Fibroblast of skin of left biceps (primary cell): ENCODE measurements at regions not wholly inside any gene's neighbourhood (a gene's known extent, or its start where the extent isn't known, plus 50 kb on each side); places are given as distances from the start of the nearest gene placed in this dataset.

Experiments
- DNase-seq, 2 experiments: peaks; one replicate each; pipeline ENCODE4 v3.0.0-alpha.2; 2013; ENCODE audit warnings: low read depth in 2 of 2

DNA sequence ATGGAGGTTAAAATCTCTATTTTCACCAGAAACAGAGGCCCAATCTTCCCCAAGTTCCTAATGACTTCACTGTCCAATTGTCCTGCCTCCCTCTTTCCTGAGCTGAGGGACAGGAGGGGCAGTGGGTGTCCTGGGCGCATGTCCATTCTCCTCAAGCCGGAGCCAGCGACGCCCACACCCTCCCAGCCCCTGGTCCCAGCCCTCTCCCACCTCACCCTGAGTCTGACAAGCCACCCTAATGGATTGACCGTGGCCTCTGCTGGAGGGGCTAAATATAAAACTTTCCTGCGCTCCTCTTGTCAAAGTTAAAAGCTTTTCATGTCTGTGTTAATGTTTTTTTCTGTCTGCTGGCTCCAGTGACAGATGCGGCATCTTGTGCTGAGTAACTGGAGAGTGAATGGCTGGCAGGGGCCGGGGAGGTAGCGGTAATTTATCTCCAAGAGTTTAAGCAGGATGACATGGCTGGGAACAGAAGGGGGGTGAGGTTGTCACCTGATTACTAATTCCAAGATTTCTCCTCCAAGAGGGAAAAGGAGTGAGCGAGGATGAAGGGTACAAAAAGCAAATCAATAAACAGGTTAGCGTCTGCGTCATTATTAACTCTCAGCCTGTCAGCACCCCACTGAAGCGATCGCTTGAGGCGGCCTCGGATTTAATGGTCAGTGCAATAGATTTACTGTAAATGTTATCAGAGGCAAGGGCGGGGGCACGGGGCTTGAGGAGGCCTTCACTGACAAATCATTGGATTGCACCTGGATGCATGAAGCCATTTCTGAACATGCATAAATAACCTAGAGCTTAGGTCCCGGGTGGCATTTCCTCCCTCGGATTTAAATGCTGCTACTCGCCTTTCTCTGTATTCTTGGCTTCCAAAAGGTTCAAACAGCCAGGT is 118.1 kb upstream of the MAFB start:
- DNase-seq, result no peak

DNA sequence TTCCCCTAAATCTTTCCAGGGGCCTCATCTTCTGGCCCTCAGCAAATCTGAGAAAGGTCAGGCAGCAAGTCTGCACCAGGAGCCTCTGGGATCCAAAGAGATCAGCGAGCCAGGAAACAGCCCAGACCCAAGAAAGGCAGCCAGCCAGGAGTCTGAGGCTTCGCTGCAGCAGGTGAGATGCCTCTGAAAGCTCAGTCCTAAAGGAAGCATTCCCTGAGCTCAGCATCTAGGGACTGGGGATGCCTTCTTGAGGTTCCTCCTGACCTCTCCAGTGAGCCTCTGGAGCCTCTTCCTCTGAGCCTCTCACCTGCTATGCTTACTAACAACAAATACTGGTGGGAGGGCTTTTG is 118.8 kb upstream of the MAFB start:
- no peak for DNase-seq

DNA sequence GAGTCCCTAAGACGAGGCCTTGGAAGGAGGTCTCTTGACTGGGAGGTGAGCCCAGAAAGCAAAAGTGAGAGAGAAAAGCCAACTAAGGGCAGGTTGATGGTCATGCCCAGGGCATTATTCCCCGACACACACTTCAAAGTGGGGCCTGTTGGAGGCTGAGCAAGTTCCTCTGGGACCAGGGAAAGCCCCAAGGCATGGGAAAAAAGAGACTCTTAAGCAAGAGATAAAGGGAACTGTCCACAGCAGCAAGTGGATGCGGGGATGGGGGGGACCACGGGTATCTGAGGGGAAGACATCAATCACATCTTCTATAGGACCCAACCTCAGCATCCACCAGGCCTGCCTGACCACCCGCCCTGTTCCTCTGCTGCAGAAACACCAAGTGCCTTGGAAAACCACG is 119.9 kb upstream of the MAFB start:
- no peak for DNase-seq

DNA sequence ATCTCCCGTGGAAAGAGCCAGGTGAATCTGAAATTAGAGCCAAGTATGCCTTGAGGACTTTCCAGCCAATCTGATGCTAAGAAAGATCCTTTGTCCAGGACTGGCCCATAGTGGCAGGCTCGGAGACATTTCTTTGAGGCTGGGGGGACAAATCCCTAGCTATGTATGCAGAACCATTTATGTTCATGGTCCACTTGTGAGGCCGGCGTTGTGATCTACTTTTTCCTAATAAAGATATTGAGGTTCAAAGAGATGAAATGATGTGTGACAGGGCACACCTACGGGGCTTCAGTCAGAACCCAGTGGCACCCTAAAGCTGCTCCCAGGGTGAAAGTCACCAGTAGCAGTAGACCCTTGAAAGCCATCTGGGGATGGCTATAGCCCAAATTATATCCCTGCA is 120.3 kb upstream of the MAFB start:
- no peak for DNase-seq

DNA sequence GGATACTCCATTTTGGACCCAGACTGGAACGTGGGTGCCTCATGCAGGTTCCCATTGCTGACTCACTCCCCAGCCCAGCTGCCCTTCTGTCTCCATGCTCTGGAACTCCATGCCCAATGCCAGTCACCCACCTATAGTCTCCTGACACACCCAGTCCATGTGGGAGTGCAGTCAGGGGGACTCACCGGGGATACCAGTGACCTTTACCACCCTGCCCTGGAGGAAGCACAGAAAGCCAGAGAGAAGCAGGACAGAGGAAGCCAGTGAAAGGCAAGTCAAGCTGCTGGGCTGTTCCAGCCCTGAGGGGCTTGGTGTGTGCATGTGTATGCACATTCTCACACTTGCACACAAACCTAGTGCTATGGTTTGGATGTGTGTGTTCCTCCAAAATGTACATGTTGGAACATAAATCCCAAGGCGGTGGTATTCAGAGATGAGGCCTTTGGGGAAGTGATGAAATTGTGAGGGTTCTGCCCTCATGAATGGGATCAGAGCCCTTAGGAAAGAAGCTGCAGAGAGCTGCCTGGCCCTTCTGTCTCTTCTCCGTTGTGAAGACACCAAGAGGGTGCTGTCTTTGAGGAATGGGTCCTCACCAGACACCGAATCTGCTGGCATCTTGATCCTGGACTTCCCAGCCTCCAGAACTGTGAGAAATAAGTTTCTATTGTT is 121.4 kb upstream of the MAFB start:
- no peak for DNase-seq

DNA sequence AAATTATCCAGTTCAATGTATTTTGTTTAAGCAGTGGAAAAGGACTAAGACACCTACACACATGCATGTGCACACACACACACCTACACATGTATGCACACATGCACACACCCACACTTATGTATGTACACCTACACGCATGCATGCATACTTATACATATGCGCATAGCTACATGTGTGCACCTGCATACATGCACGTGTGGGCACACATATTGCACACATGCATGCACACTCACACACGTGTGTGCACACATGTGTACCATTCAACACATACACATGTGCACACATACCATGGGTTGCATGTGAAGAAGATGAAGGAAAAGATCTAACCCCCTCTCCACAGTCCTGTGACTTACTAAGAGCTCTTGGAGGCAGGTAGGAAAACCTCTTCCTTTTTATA is 122.0 kb upstream of the MAFB start:
- DNase-seq, result no peak

DNA sequence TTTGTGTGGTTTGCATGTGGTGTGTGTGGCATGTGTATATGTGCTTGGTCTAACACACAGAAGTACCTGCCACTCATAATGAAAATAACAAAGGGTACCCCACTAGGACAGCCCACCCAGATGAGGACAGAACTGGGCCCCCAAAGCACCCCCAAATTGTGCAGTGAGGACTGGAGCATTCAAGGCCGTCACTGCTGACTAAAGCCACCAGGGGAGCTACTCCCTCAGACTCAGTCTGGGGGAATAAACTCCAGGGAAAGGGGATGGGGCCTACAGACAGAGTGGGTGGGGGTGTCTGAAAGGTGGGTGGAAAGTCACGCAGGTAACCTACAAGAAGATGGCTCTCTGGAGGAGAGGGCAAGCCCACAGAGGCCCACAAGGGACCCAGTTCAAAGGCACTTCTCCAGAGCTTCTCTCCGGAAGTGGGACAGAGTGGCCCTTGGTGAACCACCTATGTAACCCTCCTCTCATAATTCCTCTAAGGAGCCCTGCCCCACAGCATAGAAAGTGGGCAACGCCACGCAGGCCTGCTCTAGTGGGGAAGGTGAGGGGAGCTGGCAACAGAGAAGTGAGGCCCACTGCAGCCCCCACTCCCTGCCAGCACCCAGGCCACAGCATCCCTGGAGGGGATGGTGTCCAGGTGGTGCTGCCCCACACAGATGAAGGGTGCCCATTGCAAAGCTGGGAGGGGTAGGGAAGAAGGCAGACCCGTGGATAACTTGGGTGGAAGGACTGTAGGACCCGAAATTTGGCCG is 122.8 kb upstream of the MAFB start:
- no peak for DNase-seq

DNA sequence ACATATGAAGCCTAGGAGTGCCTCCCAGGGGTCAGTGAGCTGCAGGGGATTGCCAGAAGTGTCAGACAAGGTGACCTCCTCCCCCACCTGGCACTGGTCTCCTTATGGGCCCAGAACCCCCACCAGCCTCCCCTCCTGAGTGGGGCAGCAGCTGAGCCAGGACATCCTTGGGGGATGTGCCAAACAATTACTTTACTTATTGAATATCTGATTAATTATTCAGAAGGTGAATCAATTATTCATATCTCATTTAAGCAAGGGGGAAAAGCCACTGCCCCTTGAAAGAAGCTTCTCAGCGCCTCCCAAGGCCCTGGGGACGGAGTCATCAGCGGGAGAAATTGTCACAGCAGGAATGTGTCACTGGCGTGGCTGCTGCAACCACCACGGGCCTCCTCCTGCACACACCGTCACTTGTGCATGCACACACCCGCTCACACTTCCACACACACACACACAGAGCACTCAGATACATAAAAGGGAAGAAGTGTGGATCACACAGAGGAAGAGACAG is 123.4 kb upstream of the MAFB start:
- DNase-seq, result no peak

DNA sequence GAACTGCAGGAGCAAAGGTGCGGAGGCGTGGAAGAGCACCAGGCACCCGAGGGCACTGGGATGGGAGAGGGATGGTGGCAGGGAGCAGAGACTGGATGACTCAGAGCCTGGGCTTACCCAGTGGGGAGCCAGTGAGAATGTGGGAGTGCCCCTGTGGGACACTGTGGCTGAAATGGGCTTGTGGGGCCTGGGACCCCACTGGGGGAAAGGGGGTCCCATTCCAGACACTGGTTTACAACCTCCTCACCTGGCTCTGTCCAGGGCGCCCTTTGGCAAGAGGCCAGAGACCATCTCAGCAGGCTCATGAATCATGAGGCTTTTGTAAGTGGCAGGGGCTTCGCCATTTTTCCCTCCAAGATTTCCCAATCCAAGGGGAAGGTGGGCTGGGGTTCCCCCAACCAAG is 124.0 kb upstream of the MAFB start:
- DNase-seq, result no peak

DNA sequence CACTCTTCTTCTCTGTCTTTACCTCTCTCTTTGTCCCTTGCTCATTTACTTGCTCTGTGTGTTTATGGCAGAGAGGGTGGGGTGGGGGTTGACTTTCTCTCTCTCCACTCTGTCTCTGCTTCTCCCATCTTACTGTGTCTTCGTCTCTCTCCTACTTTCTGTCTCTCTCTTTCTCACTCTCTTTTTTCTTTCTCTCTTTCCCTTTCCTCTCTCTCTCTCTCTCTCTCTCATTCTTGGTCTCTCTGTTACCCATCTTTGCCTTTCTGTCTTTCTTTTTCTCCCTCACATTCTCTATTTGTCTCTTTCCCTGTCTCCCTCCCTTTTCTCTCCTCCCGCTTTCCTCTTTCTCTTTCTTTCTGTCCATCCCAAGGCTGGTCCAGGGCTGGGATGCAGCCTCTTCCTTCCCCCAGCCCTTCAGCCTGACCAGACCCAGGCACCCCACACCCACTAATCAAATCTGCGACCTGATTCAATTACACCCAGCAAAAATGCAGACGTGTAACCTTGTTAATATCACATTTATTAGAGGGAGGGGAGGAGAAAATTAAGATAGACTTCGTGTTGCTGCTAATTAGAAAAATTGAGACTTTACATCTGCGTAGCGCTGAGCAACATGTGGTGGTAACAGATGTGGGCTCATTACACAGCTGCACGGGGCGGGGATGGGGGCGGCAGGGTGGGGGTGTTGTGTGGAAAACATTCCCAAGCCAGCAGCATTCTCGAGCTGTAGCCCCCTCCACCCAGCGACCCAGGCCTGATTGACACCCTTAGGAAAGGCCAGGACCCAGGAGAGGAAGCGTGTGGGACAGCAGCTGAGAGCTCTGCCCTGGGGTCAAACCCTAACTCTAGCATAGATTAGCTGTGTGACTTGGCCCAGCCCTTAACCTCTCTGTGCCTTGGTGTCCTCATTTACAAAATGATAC is 124.9 kb upstream of the MAFB start:
- no peak for DNase-seq

DNA sequence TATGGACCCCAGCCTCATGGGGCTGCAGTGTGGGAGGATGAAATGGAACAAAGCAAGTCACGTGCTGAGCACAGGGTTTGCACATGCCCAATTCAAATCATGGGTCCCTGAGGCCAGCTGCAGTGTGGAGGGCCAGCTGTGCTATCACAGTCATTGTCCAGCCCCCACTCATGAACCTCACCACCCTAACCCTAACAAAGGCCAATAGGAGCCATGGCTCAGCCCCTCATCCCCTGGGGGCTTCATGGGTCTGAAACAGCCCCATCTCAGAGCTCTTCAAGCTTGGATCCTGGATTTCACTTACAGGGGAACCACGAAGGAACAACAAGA is 125.6 kb upstream of the MAFB start:
- no peak for DNase-seq

DNA sequence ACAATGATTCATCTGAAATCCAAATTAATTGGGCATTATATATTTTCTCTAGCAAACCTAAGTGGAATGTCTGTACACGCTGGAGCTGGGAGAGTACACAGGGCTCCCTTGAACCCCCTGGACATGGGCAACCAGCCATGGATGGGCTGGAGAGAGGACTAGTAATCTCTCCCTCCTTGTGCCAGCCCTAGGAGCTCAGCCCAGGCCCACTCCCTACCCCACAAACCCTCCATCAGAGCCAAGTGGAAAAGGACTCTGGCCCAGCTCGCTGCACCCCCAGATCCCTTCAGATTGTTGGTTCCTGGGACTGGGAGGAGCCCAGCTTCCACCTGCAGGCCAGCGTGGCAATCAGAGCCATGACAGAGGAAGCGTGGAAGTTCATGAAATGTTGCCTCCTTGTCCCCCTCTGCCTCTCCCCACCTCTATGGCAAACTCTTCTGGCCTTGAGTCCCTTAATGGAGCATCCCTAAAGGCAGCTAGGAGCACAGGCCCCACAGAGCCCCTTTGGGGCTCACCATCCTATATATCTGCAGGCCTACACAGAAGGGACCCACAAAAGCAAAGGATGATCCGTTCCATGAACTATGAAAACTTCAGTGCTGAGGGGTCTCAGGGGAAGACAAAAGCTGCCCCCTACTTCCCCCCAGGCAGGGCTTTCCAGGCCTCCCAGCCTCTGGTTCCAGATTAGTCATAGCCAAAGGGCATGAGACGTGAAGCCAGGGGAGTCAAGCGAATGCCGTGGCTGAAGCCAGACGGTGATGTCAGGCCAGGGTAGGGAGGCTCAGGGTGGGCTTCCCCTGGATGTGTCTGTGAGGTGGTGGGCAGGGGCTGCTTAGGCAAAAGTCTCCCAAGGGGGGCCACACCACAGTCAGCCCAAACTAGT is 126.4 kb upstream of the MAFB start:
- DNase-seq, result no peak

DNA sequence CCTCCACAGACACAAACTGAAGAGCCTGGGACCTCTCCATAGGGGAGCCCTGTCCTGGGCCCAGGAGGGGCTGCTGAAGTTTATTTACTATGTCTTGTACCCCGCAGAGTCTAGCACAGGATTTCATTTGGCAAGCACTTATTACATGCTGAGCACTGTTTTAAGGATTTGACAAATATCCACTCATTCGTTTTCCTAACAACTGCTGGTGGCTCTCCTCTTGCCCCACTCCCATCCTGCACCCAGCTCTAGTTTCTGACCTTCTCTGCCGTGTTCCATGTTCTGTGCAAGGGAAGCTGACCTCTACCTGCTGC is 127.0 kb upstream of the MAFB start:
- no peak for DNase-seq

DNA sequence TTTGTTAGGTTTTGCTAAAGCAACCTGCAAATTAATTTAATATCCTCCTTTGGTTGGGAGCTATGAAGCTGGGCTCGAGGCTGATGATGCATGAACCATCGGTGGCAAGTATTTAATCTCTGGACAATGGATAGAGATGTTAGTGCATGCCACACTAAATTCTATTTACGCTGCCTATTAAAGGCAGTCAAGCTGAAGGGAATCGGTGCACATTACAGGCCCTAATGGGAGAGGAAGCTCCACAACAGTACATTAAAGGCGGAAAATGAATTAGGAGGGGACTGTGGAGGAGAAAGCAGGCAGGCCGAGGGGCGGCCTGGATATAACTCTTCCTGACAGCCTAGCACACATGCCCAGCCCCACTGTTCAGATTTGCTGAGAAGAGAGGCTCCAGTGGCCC is 132.4 kb upstream of the MAFB start:
- DNase-seq, result no peak

DNA sequence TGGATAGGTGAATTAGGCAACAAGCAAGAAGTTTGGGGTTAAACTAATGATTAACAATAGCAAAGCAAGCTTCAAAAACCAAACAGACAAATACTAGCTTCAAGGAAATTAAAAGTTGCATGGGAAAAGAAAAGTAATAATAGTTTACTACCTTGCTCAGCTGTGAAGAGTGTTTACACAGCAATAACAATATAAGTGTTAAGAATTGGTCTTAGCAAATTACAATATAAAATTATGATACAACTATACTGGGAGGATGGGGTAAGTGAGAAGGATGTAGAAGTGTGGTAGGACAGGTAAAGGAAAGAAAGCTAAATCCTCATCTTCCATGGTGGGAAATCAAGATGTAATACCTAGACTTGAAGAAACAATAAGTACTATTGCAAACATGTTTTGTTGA is 137.7 kb upstream of the MAFB start:
- no peak for DNase-seq

DNA sequence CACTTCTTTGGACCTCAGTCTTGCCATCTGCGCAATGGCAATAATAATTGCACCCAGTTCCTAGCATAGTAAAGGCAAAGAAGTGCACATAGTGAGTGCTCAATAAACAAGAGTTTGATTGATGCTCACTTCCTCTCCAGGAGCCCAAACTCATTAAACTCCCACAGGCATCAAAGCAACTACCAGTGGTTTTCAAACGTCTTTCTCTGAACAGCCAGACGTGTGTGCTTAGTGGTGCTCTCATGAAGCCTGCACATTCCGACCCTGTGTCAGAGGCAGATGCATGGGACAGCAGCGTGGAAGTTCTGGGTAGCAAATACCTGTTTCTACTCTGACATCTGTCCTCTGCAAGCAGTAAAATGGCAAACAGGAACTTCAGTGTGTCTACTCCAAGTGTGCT is 146.3 kb upstream of the MAFB start:
- no peak for DNase-seq

DNA sequence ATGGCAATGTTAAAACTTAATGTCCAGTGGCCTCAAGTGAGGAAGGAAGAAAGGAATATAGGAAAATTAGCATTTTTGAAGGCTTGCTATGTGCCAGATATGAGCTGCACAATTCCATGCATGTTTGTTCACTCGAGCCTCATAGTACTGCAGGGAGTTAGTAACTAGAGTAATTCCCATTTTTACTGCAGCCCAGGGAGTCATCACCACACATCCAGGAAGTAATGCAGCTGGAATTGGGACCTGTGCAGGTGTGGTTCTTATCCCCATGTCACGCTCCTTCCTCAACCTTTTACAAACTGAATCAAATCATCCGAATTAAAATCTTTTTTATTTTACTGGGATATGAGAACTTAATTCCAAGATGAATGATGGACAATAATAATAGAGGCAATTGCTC is 149.5 kb upstream of the MAFB start:
- no peak for DNase-seq

DNA sequence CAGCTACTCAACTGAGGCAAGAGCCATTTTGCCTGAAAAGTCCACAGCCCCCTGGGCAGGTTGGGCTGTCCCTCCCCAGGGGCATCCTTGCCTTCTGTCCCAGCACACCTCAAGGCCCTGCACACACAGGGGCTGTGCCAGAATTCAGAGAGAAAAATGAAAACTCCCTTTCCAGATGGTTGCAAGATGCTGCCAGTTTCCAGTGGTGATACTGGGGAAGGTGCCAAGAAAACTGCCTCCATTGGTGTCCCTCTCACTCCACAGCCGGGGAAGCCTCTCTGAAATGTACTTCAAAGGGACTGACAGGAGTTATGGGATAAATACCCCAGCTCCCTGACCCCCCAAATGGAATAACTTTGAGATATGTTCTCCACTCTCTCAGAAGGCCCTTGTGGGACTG is 154.2 kb upstream of the MAFB start:
- no peak for DNase-seq

DNA sequence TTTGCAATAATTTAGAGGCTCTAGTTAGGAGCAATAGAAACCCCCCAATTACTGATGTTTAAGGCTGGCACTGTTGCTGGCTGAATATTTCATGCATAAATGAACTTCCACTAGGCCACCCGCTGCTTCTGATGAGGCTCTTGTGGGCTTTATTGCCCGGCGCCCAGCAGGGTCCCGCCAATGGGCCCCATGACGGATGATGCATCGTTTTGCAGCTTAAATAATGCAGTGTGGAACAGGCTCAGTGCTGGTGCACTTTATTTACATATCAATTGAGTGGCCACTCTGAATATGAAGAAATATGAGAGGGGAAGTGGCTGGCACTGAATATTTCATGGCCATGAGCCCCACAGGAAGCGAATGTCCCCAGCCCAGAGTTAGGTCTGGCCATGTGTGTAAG is 155.3 kb upstream of the MAFB start:
- no peak for DNase-seq

DNA sequence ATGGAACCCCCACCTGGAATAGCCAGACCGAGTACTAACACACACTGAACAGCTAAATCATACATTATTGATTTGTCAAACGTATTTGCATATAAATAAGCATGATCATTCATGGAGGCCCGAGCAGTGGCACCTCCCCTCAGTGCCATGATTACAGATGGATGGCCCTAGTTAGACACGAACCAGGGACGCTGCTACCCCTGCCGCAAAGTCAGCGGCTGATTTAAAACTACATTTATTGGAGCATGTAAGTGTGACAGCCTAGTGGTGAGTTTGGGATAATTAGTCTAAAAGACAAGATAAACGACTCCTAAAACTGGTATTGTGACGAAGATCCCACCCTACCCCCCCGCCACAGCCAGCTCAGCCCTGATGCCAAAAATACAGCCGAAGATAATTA is 159.1 kb upstream of the MAFB start:
- no peak for DNase-seq

DNA sequence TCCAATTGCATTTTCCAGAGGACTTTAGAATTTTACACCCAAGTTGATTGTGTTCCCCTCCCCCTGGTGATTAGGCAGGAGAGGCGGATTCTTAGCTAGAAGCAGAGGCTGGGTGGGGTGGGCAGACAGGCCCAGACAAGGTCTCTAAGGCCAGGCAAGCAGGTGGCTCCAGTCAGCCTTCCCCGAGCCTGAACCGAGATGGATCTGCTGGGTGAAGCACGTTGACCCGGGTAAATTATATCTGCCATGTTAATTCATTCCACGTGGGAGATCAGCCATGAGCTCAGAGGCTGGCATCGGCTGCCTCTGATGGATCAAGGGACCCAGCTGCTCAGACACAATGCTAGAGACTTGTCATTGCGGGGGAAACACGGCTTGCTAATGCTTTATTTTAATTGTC is 159.5 kb upstream of the MAFB start:
- DNase-seq, result no peak
